ENCODE measurements at regions not wholly inside any gene's neighbourhood (a gene's known extent, or its start where the extent isn't known, plus 50 kb on each side); places are given as distances from the start of the nearest gene placed in this dataset.

DNA sequence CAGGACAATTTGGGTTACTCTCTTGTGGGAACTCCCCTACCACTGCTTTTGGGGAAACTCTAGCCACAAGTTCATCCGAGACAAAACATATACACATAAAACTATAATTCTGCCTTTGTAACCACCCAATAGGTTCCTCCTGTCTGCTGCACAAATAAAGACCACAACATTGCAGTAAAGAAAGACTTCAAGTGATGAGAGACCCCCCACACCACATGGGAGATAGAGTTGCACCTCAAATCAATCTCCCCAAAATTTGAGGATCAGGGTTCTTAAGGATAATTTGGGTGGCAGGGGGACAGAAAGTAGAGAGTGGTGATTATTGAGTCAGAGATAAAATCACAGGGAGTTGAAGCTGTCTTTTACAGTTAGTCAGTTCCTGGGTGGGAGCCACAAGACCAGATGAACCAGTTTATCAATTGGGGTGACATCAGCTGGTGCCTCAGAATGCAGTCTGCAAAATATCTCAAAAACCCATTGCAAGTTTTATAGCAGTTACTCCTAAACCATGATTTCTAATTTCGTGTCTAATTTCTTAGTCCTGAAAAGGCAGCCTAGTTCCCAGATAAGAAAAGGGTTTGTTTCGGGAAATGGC is 1348.5 kb downstream of the PCDH9 start:
- no peak for TF ChIP-seq POLR2A (IDR thresholded peaks at IDR 0.05)
- TF ChIP-seq, protein P1, sequence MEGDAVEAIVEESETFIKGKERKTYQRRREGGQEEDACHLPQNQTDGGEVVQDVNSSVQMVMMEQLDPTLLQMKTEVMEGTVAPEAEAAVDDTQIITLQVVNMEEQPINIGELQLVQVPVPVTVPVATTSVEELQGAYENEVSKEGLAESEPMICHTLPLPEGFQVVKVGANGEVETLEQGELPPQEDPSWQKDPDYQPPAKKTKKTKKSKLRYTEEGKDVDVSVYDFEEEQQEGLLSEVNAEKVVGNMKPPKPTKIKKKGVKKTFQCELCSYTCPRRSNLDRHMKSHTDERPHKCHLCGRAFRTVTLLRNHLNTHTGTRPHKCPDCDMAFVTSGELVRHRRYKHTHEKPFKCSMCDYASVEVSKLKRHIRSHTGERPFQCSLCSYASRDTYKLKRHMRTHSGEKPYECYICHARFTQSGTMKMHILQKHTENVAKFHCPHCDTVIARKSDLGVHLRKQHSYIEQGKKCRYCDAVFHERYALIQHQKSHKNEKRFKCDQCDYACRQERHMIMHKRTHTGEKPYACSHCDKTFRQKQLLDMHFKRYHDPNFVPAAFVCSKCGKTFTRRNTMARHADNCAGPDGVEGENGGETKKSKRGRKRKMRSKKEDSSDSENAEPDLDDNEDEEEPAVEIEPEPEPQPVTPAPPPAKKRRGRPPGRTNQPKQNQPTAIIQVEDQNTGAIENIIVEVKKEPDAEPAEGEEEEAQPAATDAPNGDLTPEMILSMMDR (IDR thresholded peaks at IDR 0.05) = no peak

All from prostate gland (tissue), 2 donors.